Umbilical cord (tissue), 1 donor: ENCODE measurements at regions not wholly inside any gene's neighbourhood (a gene's known extent, or its start where the extent isn't known, plus 50 kb on each side); places are given as distances from the start of the nearest gene placed in this dataset.
A peak's percentile ranks its signal among the peaks of the same experiment; 100 is the strongest.

Experiments
- DNase-seq: peaks from one replicate; pipeline ENCODE4 v3.0.0-alpha.2; 2015; ENCODE audit warnings: low spot score

DNA sequence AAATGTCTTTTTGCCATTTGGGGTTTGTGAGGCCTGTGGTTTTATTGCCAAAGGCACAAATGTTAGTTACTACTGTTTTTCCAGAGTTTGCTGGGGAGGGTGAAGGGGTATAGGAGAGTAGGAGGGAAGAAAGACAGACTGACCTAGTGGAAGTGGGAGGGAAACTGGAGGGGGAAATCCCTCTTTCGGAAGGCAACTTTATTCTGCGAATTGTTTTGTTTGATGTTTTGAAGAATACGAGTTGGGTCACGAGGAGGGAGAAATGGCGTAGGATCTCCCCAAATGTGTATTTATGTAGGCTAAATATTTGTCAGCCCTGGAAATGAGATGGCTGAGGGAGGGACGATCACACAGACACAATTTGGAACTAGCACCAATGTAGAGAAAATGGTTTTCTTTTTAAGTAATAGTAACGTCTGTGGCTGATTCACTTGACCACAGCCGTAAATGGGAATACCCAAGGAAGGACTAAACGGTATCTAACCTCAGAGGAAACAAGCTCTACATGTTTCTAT is 172.3 kb downstream of the ICOS start:
- DNase-seq = no peak

DNA sequence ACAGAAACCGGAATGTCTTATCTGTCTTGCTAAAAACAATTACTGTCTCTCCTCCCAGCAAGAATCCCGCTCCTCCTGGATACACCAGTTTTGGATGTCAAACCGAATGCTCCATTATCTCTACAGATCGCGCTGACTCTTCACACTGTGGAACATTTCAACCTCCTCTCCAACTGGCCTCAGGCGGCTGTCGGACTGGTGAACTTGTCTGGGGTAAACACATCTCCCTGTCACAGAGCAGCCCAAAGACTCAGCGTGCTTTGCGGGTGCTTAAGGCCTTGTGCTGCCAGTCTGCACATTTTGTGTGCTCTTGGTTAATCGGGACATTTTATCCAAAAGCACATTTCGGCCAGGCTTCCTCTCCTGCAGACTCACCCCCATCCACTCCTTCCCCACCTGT is 173.1 kb downstream of the ICOS start:
- DNase-seq = peak; percentile 73

DNA sequence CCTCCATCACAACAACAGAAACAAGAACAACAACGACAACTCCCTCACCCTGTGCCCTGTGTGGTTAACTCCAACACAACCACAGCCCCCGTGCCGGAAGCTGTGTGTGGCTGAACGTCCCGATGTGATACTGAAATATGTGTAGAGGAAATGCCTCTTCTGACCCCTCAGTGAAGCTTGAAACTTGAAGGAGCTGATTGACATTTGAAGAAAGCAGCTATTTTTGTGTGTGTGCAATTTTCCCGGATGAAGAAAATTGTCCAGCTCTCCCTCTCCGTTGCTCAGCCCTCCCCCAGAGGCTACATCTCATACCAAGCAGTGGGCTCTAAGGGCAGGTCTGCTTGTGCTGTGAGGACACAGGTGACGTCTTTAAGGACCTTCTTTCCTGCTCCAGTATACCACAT is 173.8 kb downstream of the ICOS start:
- DNase-seq = no peak

DNA sequence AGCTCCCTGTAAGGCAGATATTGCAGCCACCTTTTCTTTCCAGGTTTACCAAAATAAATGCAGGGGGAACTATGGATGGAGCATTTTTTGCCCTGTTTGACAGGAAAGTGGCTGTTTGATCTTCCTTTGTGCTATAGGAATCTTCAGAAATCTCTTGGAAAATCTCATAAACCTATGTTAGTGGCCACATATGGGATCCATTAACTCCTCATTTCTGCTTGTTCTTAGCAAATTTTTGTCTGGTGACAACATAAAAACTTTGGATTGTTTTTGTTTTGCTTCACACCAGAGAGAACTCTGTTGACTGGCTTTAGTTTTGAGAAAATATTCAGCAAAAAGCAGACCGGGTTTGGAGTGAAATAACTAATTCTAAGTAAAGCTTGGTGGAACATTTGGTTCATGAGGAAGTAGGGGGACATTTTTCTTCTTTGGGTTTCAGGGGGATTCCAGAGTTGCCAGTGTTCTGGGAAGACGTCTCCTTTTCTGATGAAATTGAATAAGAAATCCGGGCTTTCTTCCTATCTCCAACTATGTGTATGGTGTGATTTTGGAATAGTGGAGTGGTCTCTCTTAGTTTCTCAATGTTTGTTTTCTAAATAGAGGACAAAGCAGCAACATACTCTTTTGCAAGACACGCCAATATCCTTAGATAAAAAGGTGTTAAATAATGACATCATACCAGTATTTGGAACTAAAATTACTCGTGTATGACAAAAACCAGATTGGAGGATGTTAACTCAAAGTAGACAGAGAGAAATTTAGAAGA is 174.4 kb downstream of the ICOS start:
- peak; percentile 34 for DNase-seq

DNA sequence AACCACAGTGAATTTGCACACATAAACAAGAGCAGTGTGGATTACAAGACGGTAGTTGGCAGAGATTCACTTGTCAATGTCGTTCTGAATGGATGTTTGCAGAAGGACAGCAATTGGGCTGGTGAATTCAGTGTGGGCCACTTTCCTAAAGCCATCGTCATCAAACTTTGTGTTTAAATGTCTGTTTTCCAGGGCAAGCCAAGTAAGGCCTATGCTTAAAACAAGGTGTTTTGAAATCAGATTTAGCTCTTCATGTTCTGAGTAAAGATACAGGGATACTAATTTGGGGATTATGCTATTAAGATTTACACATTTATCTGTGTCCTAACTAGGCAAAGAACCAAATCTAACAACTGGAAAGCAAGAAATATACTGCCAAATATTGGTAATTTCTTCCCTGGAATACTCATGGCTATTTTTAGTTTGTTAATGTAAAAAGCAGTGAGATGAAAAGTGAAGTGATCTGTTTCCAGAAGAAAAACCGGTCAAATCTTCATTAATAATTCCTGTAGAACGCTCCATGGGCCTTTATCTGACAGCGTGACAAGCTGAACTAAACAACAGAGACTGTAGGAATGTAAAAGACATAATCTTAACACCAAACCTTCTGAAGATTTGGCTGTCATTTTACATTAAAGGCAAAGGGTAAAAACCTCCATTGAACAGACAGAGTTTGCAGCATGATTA is 175.7 kb downstream of the ICOS start:
- peak; percentile 37 for DNase-seq

DNA sequence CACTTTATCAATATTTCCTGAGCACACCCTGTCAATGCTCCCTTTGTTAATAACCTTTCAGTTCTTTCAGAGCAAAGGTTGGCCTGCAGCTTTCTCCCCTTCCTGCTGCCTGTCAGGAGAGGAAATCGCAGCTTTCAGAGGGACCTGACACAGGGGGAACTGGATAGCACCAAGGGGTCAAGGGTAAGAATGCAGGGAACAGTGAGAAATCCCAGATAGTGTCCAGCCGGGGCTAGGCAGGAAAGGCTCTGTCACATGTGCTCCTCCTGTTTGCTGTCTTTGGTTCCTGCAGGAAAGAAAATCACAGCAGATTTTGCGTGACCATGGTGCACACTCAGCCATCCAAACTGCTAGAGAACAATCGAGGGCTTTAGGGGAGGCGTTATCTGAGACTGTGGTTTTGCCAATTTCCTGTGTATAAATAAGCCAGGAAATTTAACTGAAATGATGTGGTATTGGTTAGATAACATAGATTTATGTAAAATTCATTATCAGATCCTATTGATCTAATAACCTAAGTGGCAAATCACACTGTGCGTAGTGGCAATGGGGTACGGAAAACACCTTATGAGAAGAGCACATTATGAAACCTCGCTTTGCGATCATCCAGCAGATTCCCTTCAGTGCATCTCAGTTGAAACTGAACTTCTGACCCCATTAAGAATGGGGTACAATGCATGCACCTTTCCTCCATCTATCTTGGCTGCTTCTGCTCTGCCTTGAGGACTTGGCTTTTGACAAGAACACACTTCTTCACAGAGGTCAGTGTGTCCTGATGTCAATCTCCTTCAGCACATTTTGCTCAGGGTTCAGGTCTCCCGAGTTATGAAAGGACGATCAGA is 178.0 kb downstream of the ICOS start:
- DNase-seq = peak; percentile 14

DNA sequence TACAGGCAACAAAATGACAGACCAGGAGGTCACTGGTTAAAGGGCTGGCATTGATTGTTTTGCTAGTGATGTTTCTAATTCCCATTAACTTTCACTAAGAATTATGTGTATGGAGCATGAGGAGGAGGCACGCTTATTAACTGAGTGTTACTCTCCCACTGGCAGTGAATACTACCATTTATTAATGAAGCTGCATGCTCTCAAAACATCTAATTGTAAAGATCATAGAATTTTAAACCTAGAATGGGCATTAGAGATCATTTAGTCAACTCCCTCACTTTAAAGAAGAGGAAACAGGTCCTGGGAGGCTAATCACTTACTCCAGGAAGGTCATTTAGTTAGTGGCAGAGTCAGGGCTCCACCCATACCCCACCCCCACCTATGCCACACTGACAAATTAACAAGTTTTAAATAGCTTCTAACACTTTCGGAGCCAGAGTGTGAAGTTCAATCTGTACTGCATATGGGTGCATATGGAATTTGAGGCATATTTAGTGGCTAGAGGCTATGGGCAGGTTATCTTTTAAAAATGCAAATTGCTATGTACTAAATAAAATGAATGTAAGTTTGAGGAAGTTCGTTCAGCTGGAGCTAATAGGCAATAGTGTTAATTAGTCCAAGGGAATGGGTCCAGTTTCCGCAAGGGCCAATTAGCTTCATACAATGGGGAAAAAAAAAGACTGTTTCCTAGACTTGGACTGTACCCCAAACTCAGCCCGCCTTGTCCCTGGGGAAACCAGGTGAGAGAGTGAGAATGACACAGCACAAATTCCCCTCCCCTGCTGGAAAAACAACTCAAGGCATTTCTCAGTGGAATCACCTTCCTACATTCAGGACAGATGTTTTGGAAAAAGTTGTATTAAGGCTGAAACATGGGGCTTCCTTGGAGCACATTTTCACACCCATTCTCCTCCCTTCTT is 178.8 kb downstream of the ICOS start:
- no peak for DNase-seq

DNA sequence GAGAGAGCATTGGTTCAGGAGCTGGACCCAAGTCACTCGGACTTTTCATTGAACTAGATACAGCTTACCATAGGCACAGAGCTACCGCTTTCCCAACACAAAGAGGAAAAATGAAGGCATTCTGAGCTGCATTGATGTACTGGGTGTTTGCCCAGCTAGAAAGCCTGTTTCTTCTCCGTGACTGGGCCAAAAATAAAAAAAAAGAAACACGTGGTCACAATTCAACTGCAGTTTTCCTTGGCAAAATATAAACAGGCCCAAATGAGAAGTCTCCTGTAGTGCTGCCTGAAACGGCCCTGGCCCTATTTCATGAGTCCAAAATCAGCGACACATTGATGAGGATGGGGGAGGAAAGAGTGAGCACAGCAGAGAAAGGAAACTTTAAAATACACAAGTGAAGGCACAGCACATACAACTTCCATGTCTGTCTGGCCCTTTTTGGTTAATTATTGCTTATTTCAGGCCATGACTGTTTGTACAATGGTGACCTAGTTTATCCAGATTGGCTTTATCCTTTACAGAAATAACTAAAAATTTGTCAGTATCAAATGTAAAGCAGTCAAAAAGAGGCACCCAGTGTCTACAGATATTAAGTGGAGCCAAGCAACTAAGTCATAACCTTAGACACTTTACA is 179.7 kb downstream of the ICOS start:
- peak; percentile 45 for DNase-seq

DNA sequence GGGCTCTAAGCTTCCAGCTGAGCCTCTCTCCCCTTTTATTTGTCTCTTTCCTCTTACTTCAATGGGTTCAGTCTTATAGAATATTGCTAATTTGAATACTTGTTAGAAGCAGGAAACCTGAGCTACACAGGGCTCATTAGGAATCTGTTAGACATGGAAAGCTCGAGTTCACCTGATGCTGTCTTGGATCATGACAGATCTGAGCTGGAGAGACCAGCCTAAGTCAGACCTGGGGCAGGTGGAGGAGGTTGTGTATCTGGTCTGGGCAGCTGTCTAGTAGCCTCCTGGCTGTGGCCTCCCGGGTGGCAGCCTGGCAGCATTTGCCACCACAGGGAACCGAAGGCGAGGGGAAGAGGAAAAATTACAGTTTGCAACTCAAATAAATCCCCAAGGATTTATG is 185.9 kb downstream of the ICOS start:
- DNase-seq = no peak

DNA sequence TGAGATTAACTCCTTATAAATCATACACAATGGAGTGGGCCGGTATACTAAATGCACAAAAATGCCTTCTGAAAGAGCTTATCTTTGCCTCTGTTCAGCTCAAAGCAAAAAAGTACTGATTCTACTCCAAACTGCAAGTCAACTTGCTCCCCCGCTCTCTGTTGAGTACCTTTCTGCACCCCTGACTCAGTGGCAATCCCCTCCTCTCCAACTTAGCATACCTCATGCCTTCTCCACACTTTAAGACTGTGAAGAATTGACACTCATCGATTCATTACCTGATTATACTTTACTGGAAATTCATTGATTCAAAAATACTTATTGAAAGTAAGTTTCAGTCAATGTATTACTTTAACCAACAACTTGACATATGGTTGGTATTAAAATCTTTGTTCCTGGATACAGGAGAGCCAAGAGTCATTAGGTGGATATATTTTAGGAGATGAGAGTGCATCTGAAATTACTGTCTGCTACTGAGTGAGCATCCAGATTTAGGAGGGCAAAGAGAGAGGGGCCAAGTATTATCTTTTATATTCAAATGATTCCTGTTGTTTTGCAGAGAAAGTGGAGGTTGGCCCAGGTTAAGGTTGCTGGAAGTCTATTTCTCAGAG is 187.7 kb downstream of the ICOS start:
- DNase-seq = no peak

DNA sequence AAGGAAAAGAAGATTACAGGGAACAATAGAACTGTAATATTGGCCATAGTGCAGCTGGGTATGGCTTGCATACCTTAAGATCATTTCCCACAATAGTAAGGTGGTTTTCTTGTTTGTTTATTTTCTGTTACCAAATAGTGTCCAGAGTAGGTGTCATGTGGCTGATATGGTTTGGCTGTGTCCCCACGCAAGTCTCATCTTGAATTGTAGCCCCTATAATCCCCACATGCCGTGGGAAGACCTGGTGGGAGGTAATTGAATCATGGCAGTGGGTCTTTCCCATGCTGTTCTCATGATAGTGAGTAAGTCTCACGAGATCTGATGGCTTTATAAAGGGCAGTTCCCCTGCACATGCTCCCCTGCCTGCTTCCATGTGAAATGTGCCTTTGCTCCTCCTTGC is 190.1 kb downstream of the ICOS start:
- DNase-seq = no peak

DNA sequence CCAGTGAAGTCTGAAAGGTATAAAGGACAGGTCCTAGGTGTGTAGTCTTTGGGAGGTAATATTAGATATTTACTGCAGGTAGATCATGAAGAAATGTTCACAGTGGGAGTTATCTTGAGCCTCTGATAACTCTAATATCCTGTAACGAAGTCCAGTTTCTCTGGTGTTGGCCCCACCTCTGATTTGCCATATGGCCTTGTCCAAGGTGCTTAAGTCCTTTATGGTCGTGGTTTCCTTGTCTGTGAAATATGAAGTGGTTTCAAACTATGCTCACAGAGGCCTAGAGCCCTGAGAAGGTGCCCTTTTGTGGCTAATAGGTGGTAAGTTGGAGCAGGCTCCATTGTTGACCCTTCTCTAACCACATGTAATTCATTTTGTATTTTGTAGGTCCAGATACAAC is 190.7 kb downstream of the ICOS start:
- DNase-seq = no peak

DNA sequence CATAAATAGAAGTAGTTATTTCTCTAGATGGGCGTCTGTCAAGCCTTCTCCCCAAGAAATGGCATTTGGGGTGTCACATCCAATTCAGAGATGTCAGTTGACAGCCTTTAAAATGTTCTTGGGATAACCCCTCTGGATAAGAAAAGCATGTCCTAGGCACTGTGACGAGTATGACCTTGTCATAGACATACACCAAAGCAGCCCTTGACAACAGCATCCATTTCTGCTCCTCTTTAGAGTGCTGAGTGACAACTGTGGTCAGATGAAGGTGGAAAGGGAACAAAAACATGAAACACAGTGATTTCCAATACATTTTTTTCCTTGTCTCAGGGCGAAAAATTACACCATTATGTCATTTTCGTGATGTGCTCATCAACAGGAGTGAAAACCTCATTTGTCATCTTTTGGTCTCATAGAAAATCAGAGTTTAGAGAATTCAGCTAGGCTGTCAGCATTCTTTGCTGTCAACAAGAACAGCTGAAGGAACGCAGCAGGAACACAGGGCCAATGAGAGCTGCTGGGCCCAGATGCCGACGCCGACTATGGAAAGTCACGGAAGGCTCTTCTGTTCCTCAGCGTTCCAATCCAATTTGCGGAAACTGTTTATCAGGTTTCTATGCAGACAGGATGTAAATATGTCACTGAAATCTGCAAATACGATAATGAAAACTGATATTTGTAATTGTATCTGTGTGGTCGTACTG is 193.2 kb downstream of the ICOS start:
- peak; percentile 37 for DNase-seq

DNA sequence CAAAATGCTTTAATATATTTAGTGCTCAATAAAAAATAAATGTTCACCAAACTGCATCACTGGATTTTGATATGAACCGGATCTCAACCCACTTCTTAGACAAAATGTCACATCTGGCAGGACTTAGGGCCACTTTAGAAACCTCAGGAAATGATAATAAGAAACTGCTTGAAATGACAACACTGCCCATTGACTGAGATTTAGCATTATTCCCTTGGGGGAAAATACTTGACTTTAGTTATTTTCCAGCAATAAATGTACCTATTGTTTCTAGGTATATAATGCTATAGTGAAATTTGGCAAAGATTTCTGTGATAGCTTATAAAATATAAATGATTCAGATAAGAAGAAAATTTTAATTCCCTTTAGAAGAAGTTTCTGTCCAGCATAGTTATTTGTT is 195.1 kb downstream of the ICOS start:
- DNase-seq = no peak

DNA sequence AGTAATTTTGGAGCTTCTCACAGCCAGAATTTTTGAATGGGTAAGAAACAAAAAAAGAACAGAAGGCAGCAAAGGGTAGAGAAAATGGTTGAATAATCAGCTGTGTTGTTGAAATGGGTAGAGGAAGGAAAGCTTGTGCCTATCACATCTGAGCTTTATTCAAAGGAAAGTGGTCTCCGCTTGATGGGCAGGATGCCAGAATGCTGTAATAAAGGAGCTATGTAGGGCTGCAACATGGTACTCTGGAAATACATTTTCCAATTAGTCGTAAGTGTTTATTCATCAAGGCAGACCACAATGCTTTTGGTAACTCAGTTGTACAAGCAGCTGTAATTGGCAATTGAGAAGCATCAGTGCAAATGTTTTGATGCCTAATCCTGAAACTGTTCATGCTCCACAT is 196.9 kb downstream of the ICOS start:
- no peak for DNase-seq

DNA sequence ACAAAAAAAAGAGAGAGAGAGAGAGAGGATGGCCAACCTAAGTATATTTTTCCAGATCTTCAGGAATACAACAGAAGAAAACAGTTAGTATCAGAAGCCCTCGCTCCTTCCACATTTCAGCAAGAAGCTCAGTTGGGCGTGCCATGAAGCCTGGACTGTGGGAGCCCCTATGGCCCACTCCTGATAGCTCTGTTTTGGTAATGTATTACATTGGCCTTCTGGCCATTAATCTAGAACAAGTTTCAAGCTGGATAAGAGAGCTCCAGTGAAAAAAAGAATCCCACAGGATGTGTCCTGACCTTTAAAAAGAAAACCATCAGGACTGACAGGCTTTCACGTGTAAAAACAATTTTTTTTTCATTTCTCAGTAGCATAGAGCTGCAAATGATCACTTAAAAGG is 197.9 kb downstream of the ICOS start:
- DNase-seq = no peak

DNA sequence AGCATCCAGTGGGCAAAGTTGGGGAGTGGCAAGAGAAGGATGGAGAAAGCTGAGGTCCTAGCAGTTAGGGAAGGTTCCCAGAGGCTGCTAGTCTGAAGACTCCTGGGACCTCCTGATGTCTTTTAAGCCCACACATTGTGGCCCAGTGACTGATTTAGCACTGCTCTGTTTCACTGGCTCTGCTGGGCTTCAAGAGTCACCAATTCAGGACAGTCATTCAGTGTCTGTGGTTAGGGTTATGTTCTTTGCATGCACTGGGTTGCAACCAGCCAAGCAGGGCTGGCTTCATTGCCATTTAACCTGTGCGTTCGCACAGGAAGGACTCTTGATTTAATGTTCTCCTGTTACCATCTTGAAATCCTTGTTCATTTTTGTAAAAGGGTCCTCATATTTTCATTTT is 199.2 kb downstream of the ICOS start:
- no peak for DNase-seq

DNA sequence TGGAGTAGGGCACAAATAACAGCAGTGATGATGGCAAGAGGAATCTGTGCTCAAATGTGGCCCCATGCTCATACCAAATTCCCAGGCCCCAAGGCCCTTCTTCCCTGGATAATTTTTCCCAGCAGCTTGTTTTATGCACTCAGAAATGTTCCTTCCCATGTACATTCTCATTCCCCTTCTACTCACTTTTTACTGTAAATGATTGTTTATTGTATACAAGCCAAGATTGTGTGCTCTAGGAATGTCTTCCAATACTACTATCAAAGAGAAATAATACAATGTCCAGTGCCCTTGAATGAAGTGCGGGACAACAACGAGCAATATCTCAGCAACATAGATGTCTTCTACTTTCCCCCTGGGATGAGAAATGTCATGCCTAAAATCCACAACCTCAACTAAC is 201.6 kb downstream of the ICOS start:
- no peak for DNase-seq

DNA sequence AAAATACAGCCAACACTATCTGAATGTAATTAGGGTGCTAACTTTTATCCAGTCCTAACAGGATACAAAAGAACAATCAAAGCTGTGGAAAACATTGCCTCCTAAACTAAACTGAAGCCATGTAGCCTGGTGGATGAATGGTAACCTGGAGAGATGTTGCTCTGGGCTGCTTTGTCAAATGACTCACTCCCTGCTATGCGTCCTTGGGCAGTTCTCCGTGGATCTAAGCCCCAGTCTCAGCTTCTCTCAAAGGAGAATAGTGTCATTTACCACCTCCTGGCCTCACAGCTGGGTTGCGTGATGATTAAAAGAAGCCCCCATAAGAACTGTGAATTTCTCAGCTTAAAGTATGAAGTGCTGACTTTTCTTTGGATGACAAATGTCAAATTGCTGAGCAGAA is 203.7 kb downstream of the ICOS start:
- DNase-seq = no peak
